ENCODE measurements at regions not wholly inside any gene's neighbourhood (a gene's known extent, or its start where the extent isn't known, plus 50 kb on each side); places are given as distances from the start of the nearest gene placed in this dataset.

- no peak for TF ChIP-seq CTCF (IDR thresholded peaks at IDR 0.05; ENCODE audit: low read length, missing control alignments)
- no peak overlapping the region for H3K4me3 ChIP-seq (replicated peaks; ENCODE audit: low read depth, low read length)
- no peak for DNase-seq (ENCODE audit: low read depth)
Measured at GRCh38 chr1:72650843-72651435, 368.6 kb upstream of the NEGR1 start.

- peak; percentile 6 for DNase-seq (ENCODE audit: low read depth)
- no peak for TF ChIP-seq CTCF (IDR thresholded peaks at IDR 0.05; ENCODE audit: low read length, missing control alignments)
- no peak overlapping the region for H3K4me3 ChIP-seq (replicated peaks; ENCODE audit: low read depth, low read length)
Measured at GRCh38 chr1:72649991-72650390, 367.7 kb upstream of the NEGR1 start.

GRCh38 chr1:72649211-72649888, 367.0 kb upstream of the NEGR1 start:
- DNase-seq (ENCODE audit: low read depth): no peak
- no peak for TF ChIP-seq CTCF (IDR thresholded peaks at IDR 0.05; ENCODE audit: low read length, missing control alignments)
- H3K4me3 ChIP-seq (replicated peaks; ENCODE audit: low read depth, low read length): no peak overlapping the region

- TF ChIP-seq CTCF (IDR thresholded peaks at IDR 0.05; ENCODE audit: low read length, missing control alignments): no peak
- no peak for DNase-seq (ENCODE audit: low read depth)
- no peak overlapping the region for H3K4me3 ChIP-seq (replicated peaks; ENCODE audit: low read depth, low read length)
Measured at GRCh38 chr1:72648465-72648864, 366.1 kb upstream of the NEGR1 start.

- DNase-seq (ENCODE audit: low read depth): no peak
- H3K4me3 ChIP-seq (replicated peaks; ENCODE audit: low read depth, low read length): no peak overlapping the region
- no peak for TF ChIP-seq CTCF (IDR thresholded peaks at IDR 0.05; ENCODE audit: low read length, missing control alignments)
Measured at GRCh38 chr1:72643142-72643541, 360.8 kb upstream of the NEGR1 start.

- DNase-seq (ENCODE audit: low read depth): no peak
- no peak for TF ChIP-seq CTCF (IDR thresholded peaks at IDR 0.05; ENCODE audit: low read length, missing control alignments)
- H3K4me3 ChIP-seq (replicated peaks; ENCODE audit: low read depth, low read length): no peak overlapping the region
Measured at GRCh38 chr1:72637593-72637992, 355.3 kb upstream of the NEGR1 start.

- no peak overlapping the region for H3K4me3 ChIP-seq (replicated peaks; ENCODE audit: low read depth, low read length)
- TF ChIP-seq CTCF (IDR thresholded peaks at IDR 0.05; ENCODE audit: low read length, missing control alignments): no peak
- peak; percentile 31 for DNase-seq (ENCODE audit: low read depth)
Measured at GRCh38 chr1:72636631-72637030, 354.3 kb upstream of the NEGR1 start.

Measured in fibroblast of pulmonary artery (primary cell).